ENCODE measurements at regions not wholly inside any gene's neighbourhood (a gene's known extent, or its start where the extent isn't known, plus 50 kb on each side); places are given as distances from the start of the nearest gene placed in this dataset.

DNA sequence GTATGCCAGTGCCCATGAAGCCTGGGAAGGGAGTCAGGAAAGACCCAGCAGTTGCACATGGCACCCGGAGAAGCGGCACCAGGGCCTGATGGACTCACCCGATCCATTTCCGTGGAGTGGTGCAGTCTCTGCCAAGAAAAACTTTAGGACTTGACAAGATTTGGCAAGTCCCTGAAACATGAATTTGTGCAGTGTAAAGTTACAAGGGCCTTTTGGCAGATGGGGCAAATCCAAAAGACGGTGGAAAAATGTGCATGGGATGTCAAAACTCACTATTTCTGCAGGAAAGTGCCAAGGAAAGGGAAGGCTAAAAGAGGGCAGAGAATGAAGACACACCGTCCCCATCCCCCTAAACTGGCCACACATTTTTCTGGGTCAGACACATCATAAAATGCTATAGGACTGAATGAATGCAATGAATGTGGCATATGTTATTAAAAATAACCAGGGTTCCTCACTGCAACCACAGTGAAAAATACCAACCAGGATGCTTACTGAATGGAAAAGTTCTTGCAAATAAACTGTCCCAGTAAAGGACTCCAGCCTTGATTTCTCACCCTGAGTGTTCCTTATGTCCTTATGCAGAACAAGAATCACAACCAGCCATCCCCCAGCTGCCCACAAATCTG, 173.5 kb upstream of the SIX2 start:
- Histone ChIP-seq H3K27ac (ENCODE audit: low read length, poor library complexity, severe bottlenecking) (no peak overlapping the region), H4K8ac (ENCODE audit: low read length) (no peak overlapping the region), H3K9me3 (ENCODE audit: control insufficient read depth, low read length) (no peaks in the 10 kb centered on the region), H4K91ac (ENCODE audit: low read length) (no peak overlapping the region), H2AFZ (ENCODE audit: low read depth, low read length) (no peak overlapping the region), H3K79me1 (replicated peaks; ENCODE audit: low read length, poor library complexity, severe bottlenecking) (no peaks in the 10 kb centered on the region), H3K18ac (ENCODE audit: low read depth in 1 of 2, low read length in 2 of 2) (no peak overlapping the region), H2BK12ac (ENCODE audit: low read length in 2 of 2) (no peak overlapping the region), H3K9ac (ENCODE audit: low read length) (no peak overlapping the region), H3K4ac (ENCODE audit: low read depth in 1 of 2, low read length in 2 of 2) (no peak overlapping the region), H3K27me3 (ENCODE audit: control insufficient read depth in 1 of 2, insufficient read depth in 1 of 2, low read length in 2 of 2) (no peaks in the 10 kb centered on the region), H2BK5ac (ENCODE audit: low read depth, low read length, poor library complexity, severe bottlenecking) (no peak overlapping the region), H3K4me1 (ENCODE audit: control insufficient read depth, insufficient read depth, low read depth, low read length) (peaks cover 16% of the 10 kb centered on the region), H3K4me3 (ENCODE audit: insufficient read depth in 1 of 2, low read depth in 1 of 2, low read length in 2 of 2) (no peak overlapping the region), H2BK15ac (ENCODE audit: low read depth, poor library complexity, severe bottlenecking) (no peak overlapping the region), H3K14ac (ENCODE audit: low read length in 2 of 2) (no peak overlapping the region), H3K36me3 (ENCODE audit: control insufficient read depth in 1 of 2, insufficient read depth in 2 of 2, low read depth in 1 of 2, low read length in 2 of 2) (no peaks in the 10 kb centered on the region), H2AK5ac (ENCODE audit: low read length, severe bottlenecking) (no peak overlapping the region), H3K4me2 (ENCODE audit: low read length, poor library complexity, severe bottlenecking) (no peak overlapping the region), H2BK120ac (ENCODE audit: low read depth, low read length) (no peak overlapping the region), H3K23ac (ENCODE audit: low read length in 2 of 2) (no peak overlapping the region)
- WGBS, result 91% methylated on average over 6 of the region's 6 CpGs
- DNase-seq, result no peak

DNA sequence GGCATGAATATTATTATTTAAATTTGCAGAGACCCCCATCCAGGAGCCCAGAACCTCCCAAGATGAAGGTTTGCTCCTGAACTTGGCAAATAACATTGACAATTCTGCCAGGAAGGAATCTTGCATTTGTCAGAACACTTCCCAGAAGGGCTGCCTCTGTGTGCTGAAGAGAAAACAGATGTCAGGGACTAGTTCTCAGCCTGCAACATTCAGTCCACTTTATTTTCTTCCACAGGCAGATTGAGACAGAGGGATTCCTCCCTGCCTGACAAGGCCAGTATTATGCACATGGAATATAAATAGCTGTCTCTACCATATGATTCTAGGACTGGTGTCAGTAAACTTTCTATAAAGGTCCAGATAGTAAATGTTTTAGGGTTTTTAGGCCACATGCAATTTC, 171.5 kb upstream of the SIX2 start:
- Histone ChIP-seq H3K14ac (ENCODE audit: low read length in 2 of 2) (no peak overlapping the region), H3K4me2 (ENCODE audit: low read length, poor library complexity, severe bottlenecking) (no peak overlapping the region), H2BK120ac (ENCODE audit: low read depth, low read length) (no peak overlapping the region), H3K27me3 (ENCODE audit: control insufficient read depth in 1 of 2, insufficient read depth in 1 of 2, low read length in 2 of 2) (no peaks in the 10 kb centered on the region), H2BK5ac (ENCODE audit: low read depth, low read length, poor library complexity, severe bottlenecking) (no peak overlapping the region), H2AK5ac (ENCODE audit: low read length, severe bottlenecking) (no peak overlapping the region), H2AFZ (ENCODE audit: low read depth, low read length) (no peak overlapping the region), H3K9me3 (ENCODE audit: control insufficient read depth, low read length) (no peaks in the 10 kb centered on the region), H3K23ac (ENCODE audit: low read length in 2 of 2) (no peak overlapping the region), H3K27ac (ENCODE audit: low read length, poor library complexity, severe bottlenecking) (no peak overlapping the region), H3K18ac (ENCODE audit: low read depth in 1 of 2, low read length in 2 of 2) (no peak overlapping the region), H4K91ac (ENCODE audit: low read length) (no peak overlapping the region), H3K36me3 (ENCODE audit: control insufficient read depth in 1 of 2, insufficient read depth in 2 of 2, low read depth in 1 of 2, low read length in 2 of 2) (no peaks in the 10 kb centered on the region), H3K79me1 (replicated peaks; ENCODE audit: low read length, poor library complexity, severe bottlenecking) (no peaks in the 10 kb centered on the region), H3K9ac (ENCODE audit: low read length) (no peak overlapping the region), H2BK15ac (ENCODE audit: low read depth, poor library complexity, severe bottlenecking) (no peak overlapping the region), H3K4ac (ENCODE audit: low read depth in 1 of 2, low read length in 2 of 2) (no peak overlapping the region), H3K4me3 (ENCODE audit: insufficient read depth in 1 of 2, low read depth in 1 of 2, low read length in 2 of 2) (no peak overlapping the region), H4K8ac (ENCODE audit: low read length) (no peak overlapping the region), H3K4me1 (ENCODE audit: control insufficient read depth, insufficient read depth, low read depth, low read length) (peaks cover 16% of the 10 kb centered on the region), H2BK12ac (ENCODE audit: low read length in 2 of 2) (no peak overlapping the region)
- no peak for DNase-seq

DNA sequence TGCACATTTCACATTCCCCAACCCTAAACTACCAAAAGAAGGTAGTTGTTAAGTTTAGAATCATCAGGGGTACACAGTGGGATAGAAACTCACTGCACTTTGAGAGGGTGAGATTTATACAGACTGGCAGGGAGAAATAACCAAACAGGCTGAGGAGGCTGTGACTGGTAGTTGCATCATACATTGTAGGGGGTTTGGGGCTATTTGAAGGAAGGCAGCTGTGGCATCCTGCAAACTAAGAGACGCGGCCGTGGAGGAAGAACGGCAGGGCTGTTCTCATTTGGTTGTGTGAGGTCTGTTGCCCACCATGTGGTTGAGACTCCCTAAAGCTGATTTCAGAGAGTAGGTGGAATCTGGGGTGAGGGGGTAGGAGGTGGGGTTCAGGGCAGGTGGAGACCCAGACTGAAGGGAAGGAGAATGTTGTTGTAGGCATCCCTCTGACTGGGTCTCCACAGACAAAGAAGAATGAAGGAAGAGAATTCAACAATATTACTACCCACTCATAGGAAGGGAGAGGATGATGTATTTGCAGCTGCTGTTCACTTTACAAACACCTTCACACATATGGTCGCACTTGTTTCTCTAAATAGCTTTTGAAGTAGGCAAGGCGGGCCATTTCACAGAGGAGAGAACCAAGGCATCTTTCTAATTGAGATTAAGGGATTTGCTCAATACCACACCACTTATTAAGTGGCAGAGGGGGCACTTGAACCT, 170.9 kb upstream of the SIX2 start:
- Histone ChIP-seq H3K4me3 (ENCODE audit: insufficient read depth in 1 of 2, low read depth in 1 of 2, low read length in 2 of 2) (no peak overlapping the region), H4K8ac (ENCODE audit: low read length) (no peak overlapping the region), H3K4me2 (ENCODE audit: low read length, poor library complexity, severe bottlenecking) (no peak overlapping the region), H2BK5ac (ENCODE audit: low read depth, low read length, poor library complexity, severe bottlenecking) (no peak overlapping the region), H3K23ac (ENCODE audit: low read length in 2 of 2) (no peak overlapping the region), H3K27me3 (ENCODE audit: control insufficient read depth in 1 of 2, insufficient read depth in 1 of 2, low read length in 2 of 2) (no peaks in the 10 kb centered on the region), H3K18ac (ENCODE audit: low read depth in 1 of 2, low read length in 2 of 2) (no peak overlapping the region), H2BK120ac (ENCODE audit: low read depth, low read length) (no peak overlapping the region), H3K27ac (ENCODE audit: low read length, poor library complexity, severe bottlenecking) (no peak overlapping the region), H2AK5ac (ENCODE audit: low read length, severe bottlenecking) (no peak overlapping the region), H3K79me1 (replicated peaks; ENCODE audit: low read length, poor library complexity, severe bottlenecking) (no peaks in the 10 kb centered on the region), H3K4ac (ENCODE audit: low read depth in 1 of 2, low read length in 2 of 2) (no peak overlapping the region), H2BK15ac (ENCODE audit: low read depth, poor library complexity, severe bottlenecking) (no peak overlapping the region), H4K91ac (ENCODE audit: low read length) (no peak overlapping the region), H2BK12ac (ENCODE audit: low read length in 2 of 2) (no peak overlapping the region), H3K4me1 (ENCODE audit: control insufficient read depth, insufficient read depth, low read depth, low read length) (peaks cover 16% of the 10 kb centered on the region), H3K9ac (ENCODE audit: low read length) (no peak overlapping the region), H2AFZ (ENCODE audit: low read depth, low read length) (no peak overlapping the region), H3K14ac (ENCODE audit: low read length in 2 of 2) (no peak overlapping the region), H3K9me3 (ENCODE audit: control insufficient read depth, low read length) (no peaks in the 10 kb centered on the region), H3K36me3 (ENCODE audit: control insufficient read depth in 1 of 2, insufficient read depth in 2 of 2, low read depth in 1 of 2, low read length in 2 of 2) (no peaks in the 10 kb centered on the region)
- no peak for DNase-seq
- 85% methylated on average over 6 of the region's 6 CpGs for WGBS

DNA sequence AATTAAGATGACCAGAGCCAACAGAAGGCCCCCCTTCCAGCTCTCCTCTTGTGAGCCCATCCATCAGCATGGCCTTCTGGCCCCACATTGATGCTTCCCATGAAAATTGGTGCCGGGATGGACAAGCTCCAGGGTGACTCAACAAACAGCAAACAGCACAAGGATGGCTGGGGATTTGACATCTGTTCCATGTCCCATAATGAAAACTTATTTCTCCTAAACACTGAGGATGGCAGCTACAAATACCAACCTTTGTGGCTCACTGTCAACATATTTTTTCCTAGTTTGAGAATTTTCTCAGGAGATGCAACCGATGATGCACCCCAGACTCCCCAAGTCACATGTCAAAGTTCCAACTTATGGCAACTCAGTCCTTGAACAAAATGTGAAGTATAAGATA, 169.6 kb upstream of the SIX2 start:
- Histone ChIP-seq H3K9me3 (ENCODE audit: control insufficient read depth, low read length) (no peaks in the 10 kb centered on the region), H2BK12ac (ENCODE audit: low read length in 2 of 2) (no peak overlapping the region), H2AFZ (ENCODE audit: low read depth, low read length) (no peak overlapping the region), H3K4me1 (ENCODE audit: control insufficient read depth, insufficient read depth, low read depth, low read length) (peaks cover 11% of the 10 kb centered on the region), H4K91ac (ENCODE audit: low read length) (no peak overlapping the region), H3K4ac (ENCODE audit: low read depth in 1 of 2, low read length in 2 of 2) (no peak overlapping the region), H2BK5ac (ENCODE audit: low read depth, low read length, poor library complexity, severe bottlenecking) (no peak overlapping the region), H3K27ac (ENCODE audit: low read length, poor library complexity, severe bottlenecking) (no peak overlapping the region), H2BK120ac (ENCODE audit: low read depth, low read length) (no peak overlapping the region), H3K4me3 (ENCODE audit: insufficient read depth in 1 of 2, low read depth in 1 of 2, low read length in 2 of 2) (peak overlapping the region in 1 of 2 experiments; percentile 4), H3K23ac (ENCODE audit: low read length in 2 of 2) (no peak overlapping the region), H3K79me1 (replicated peaks; ENCODE audit: low read length, poor library complexity, severe bottlenecking) (peaks cover 5% of the 10 kb centered on the region), H2BK15ac (ENCODE audit: low read depth, poor library complexity, severe bottlenecking) (no peak overlapping the region), H3K4me2 (ENCODE audit: low read length, poor library complexity, severe bottlenecking) (no peak overlapping the region), H3K14ac (ENCODE audit: low read length in 2 of 2) (no peak overlapping the region), H4K8ac (ENCODE audit: low read length) (no peak overlapping the region), H3K18ac (ENCODE audit: low read depth in 1 of 2, low read length in 2 of 2) (no peak overlapping the region), H2AK5ac (ENCODE audit: low read length, severe bottlenecking) (peak overlapping the region; percentile 8), H3K27me3 (ENCODE audit: control insufficient read depth in 1 of 2, insufficient read depth in 1 of 2, low read length in 2 of 2) (no peaks in the 10 kb centered on the region), H3K9ac (ENCODE audit: low read length) (peak overlapping the region; percentile 33), H3K36me3 (ENCODE audit: control insufficient read depth in 1 of 2, insufficient read depth in 2 of 2, low read depth in 1 of 2, low read length in 2 of 2) (no peaks in the 10 kb centered on the region)
- no peak for DNase-seq
- WGBS, result 95% methylated on average over 2 of the region's 2 CpGs
